GM21423 (cell line): ENCODE measurements at regions not wholly inside any gene's neighbourhood (a gene's known extent, or its start where the extent isn't known, plus 50 kb on each side); places are given as distances from the start of the nearest gene placed in this dataset.

Experiments
- ATAC-seq: cut with Tn5 transposase; IDR thresholded peaks from one replicate; pipeline ENCODE4 v1.9.1; 2021; ENCODE audit warnings: mild to moderate bottlenecking, moderate library complexity; ENCODE audit not compliant: unreplicated experiment

DNA sequence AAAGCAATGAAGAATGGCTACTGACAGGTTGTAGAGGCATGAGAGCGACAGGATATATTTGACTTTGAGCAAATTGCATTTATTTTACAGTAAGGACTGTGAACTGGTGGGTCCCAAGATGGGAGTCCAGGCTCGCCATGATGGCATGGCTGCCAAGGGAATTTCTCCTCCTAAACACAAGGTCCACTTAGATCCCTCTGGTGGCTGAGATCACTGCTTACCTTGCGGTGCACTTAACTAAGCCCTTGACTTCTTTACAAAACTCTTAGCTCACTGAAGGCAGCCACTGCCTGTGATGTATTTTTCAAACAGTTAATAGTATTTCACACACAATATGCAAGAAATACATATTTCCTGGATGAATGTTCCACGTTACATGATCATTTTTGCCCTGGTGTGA is 50.3 kb upstream of the SORBS2 start:
- ATAC-seq, result no peak

- ATAC-seq, result no peak
Measured at GRCh38 chr4:185863946-185864345, 52.0 kb upstream of the SORBS2 start.

- ATAC-seq, result no peak
Measured at GRCh38 chr4:185865901-185866328, 53.9 kb upstream of the SORBS2 start.

- ATAC-seq, result no peak
Measured at GRCh38 chr4:185867770-185868169, 55.8 kb upstream of the SORBS2 start.

DNA sequence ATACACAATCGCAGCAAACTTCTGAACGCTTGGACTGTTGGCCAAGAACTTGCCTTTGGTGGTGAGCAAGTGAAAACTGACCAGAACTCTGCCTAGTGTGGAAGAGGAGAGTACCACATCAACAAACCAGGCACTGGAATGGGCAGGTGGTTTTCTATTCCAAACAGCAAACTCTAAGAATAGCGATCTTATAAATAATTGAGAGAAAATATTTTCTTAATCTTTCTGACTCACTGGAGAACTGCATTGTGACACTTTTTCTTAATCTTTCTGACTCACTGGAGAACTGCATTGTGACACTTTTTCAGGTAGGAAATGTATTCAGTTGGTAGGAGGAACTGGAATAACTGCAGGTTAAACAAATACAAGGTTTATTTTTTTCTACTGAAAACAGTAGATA is 57.0 kb upstream of the SORBS2 start:
- ATAC-seq, result no peak

DNA sequence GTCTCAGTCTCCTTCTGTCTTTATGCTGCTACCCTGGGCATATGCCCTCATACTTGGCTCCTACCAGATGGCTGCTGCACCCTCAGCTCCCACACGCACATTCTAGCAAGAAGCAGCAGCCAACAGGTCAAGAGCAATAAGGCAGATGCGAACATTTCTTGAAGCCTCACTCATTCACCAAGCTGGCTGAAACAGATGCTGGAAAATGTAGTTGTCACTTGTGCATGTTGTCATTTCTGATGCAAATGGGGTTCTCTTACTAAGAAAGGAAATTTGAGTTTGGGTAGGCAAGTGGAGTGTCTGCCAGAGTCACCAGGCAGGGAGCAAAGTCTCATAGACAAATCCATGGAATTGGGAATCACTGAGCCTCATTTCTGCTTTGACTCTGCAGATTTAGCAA is 57.4 kb upstream of the SORBS2 start:
- ATAC-seq, result no peak

DNA sequence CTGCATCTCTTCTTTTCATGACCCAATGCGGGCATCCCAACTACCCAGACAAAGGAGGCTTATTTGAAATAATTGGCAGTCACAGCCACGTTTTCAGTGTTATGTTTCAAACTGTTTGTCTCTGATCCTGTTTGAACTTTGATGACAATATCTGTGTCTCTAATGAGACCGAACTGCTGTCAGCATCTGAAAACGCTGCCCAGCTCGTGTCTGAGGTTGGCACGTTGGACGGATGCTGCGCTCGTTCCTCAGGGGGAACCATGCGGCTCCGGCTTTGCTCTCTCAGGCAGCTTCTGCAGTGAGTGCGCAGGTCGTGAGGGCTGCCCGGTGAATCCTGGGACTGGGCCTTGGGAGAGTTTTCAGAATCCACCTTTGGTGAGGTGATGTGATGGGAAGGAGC is 58.4 kb upstream of the SORBS2 start:
- no peak for ATAC-seq

DNA sequence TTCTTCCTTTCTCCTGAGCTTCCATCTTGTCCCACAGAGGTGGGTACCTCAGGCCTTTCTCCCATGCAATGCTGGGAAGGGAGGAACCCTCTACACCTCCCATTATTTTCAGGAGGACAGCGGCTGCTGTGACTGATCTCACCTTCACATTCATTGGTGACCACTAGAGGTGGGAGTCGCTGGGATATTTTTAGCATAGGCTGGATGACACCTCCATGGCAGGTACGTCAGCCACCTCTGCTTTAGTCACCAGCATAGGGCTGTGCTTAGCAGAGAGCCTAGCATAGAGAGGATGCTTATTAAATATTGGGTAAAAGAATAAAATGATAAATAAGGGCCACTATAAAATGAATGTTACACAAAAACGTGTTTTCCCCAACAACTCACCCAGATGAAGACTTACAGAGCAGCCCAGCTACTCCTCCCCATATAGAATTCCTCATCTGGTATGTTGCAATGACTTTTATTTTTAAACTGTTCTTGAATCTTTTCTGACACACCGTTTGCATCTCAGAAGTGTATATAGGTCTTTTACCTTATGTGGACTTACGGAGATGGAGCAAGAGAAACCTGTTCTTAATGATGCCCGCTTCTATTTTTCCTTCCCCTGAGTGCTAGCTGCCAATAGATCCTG is 60.9 kb upstream of the SORBS2 start:
- ATAC-seq, result no peak

DNA sequence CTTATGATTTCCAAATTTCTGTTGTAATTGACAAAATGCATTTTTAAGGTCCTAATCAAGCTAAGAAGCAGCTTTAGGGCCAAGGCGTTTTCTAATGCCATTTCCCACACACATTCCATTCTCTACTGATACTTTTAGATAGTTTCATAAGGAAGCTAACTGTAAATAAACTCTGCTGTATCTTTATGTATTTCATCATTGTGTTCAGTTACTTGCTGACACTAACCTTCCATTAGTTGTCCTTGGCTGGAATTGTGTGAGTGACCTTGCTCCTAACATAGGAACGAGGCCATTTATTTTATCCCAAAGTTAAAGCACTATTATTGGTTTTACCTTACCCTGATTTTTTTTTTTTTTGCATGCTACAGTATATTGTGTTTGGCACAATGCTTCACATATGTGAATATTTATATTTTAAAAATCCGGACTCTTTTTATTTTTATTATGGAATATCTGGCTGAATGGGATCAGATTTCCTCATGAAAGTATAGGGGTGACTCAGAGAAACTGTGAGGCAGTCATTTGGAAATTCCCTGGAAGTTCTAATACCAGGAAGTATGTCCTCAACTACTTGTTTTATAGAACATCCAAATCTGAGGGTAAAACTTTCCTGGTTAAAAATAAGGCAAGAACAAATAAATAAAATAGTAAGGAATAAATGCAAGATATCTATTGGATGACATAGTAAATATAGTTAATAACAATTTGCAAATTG is 62.7 kb upstream of the SORBS2 start:
- ATAC-seq, result no peak

- no peak for ATAC-seq
Measured at GRCh38 chr4:185875316-185875907, 63.4 kb upstream of the SORBS2 start.

GRCh38 chr4:185878633-185879032 is 66.6 kb upstream of the SORBS2 start:
- ATAC-seq, result no peak

- no peak for ATAC-seq
Measured at GRCh38 chr4:185879666-185880312, 67.8 kb upstream of the SORBS2 start.

GRCh38 chr4:185880571-185880970 is 68.6 kb upstream of the SORBS2 start:
- no peak for ATAC-seq

GRCh38 chr4:185881430-185881829 is 69.4 kb upstream of the SORBS2 start:
- ATAC-seq, result no peak

DNA sequence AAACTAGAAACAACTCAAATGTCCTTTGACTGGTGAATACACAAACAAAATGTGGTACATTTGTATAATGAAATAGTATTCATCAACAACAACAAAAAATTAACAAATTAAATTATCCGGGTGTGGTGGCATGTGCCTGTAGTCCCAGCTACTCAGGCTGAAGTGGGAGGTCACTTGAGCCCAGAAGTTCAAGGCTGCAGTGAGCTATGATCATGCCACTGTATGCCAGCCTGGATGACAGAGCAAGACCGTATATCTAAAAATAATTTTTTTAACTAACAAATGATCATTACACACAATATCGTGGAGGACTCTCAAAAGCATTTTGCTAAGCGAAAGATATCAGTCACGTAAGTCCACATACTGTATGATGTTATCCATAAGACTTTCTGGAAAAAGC is 71.6 kb upstream of the SORBS2 start:
- no peak for ATAC-seq

- ATAC-seq, result no peak
Measured at GRCh38 chr4:185885075-185885474, 73.1 kb upstream of the SORBS2 start.

DNA sequence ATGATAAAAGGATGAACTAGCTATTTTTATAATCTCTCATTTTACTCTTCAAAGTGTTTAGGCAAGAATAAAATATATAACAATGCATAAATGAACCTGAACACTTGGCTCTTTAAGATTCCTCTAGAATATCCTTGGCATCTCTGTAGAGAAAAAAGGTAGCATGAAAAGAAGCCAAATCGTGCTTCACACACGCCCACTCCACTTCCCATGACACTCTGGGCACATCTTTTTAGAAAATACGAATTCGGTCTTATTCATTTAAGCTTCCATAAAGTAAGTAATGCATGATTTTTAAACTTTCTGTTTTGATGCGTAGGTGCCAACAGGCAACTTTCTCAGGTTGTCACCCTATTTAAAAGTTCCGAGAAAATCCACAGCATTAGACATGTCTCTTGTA is 73.6 kb upstream of the SORBS2 start:
- no peak for ATAC-seq

- ATAC-seq, result no peak
Measured at GRCh38 chr4:185886832-185887524, 75.0 kb upstream of the SORBS2 start.

DNA sequence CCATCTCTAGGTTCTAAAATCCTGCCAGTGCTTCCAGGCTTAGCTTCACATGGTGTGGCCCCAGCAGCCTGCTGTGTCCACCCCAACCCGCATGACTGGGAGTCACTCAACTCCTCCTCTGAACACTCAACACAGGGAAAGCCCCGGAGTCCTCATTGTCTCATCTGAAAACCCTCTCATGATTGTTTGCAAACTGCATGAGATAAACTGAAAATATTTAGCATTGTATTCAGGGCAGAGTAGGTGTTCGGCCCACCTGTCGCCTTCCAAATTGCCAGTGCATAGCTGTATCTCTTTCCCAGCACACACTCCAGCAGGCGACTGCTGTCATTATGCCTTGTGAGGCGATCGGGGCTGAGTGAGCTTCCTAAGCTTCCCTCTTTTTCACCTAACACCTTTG is 76.7 kb upstream of the SORBS2 start:
- ATAC-seq, result no peak

DNA sequence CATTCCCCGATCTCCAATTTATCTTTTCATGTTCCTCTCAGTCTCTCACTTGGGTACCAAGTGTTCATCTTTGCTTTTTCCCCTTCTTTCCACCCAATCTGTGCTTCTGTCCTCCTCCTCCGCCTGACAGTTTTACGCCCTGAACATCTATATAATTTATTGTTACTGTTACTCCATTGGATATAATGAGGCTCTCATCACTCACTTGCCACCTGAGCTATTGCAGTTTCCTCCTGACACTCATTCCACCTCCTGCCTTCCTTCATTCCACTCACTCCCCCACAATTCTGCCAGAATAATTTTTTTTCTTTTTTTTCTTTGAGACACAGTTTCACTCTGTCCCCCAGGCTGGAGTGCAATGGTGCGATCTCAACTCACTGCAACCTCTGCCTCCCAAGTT is 77.6 kb upstream of the SORBS2 start:
- ATAC-seq, result no peak

- no peak for ATAC-seq
Measured at GRCh38 chr4:185890196-185890595, 78.2 kb upstream of the SORBS2 start.
